ENCODE measurements at regions not wholly inside any gene's neighbourhood (a gene's known extent, or its start where the extent isn't known, plus 50 kb on each side); places are given as distances from the start of the nearest gene placed in this dataset.
"Not testable (repeated sequence)": the region's sequence is repeated elsewhere in the genome, so short reads cannot be mapped to it uniquely, and the experiment has no call there.

GRCh38 chr1:149218080-149218988 is 115.0 kb upstream of the NBPF9 start:
- H3K27me3 Mint-ChIP-seq, H3K36me3 Mint-ChIP-seq, H3K27ac Mint-ChIP-seq, H3K4me1 Mint-ChIP-seq, H3K4me3 Mint-ChIP-seq, H3K9me3 Mint-ChIP-seq: not testable (repeated sequence)

GRCh38 chr1:149219539-149219938 is 116.2 kb upstream of the NBPF9 start:
- not testable (repeated sequence) for H3K36me3 Mint-ChIP-seq, H3K27ac Mint-ChIP-seq, H3K27me3 Mint-ChIP-seq, H3K4me3 Mint-ChIP-seq, H3K9me3 Mint-ChIP-seq, H3K4me1 Mint-ChIP-seq

GRCh38 chr1:149220463-149221074 is 117.2 kb upstream of the NBPF9 start:
- not testable (repeated sequence) for H3K36me3 Mint-ChIP-seq, H3K4me1 Mint-ChIP-seq, H3K9me3 Mint-ChIP-seq, H3K27ac Mint-ChIP-seq, H3K4me3 Mint-ChIP-seq, H3K27me3 Mint-ChIP-seq

- not testable (repeated sequence) for H3K4me3 Mint-ChIP-seq, H3K27me3 Mint-ChIP-seq, H3K36me3 Mint-ChIP-seq, H3K4me1 Mint-ChIP-seq, H3K27ac Mint-ChIP-seq, H3K9me3 Mint-ChIP-seq
Measured at GRCh38 chr1:149227933-149228665, 124.7 kb upstream of the NBPF9 start.

GRCh38 chr1:149228672-149229585 is 125.6 kb upstream of the NBPF9 start:
- not testable (repeated sequence) for H3K4me1 Mint-ChIP-seq, H3K4me3 Mint-ChIP-seq, H3K27ac Mint-ChIP-seq, H3K27me3 Mint-ChIP-seq, H3K36me3 Mint-ChIP-seq, H3K9me3 Mint-ChIP-seq

GRCh38 chr1:149229813-149230212 is 126.5 kb upstream of the NBPF9 start:
- not testable (repeated sequence) for H3K4me3 Mint-ChIP-seq, H3K27ac Mint-ChIP-seq, H3K27me3 Mint-ChIP-seq, H3K4me1 Mint-ChIP-seq, H3K36me3 Mint-ChIP-seq, H3K9me3 Mint-ChIP-seq

- H3K9me3 Mint-ChIP-seq, H3K27ac Mint-ChIP-seq, H3K27me3 Mint-ChIP-seq, H3K4me1 Mint-ChIP-seq, H3K36me3 Mint-ChIP-seq, H3K4me3 Mint-ChIP-seq: not testable (repeated sequence)
Measured at GRCh38 chr1:149234926-149235914, 131.9 kb upstream of the NBPF9 start.

GRCh38 chr1:149237515-149237914 is 134.2 kb upstream of the NBPF9 start:
- not testable (repeated sequence) for H3K4me1 Mint-ChIP-seq, H3K9me3 Mint-ChIP-seq, H3K27ac Mint-ChIP-seq, H3K36me3 Mint-ChIP-seq, H3K27me3 Mint-ChIP-seq, H3K4me3 Mint-ChIP-seq

- H3K27me3 Mint-ChIP-seq, H3K4me3 Mint-ChIP-seq, H3K36me3 Mint-ChIP-seq, H3K27ac Mint-ChIP-seq, H3K9me3 Mint-ChIP-seq, H3K4me1 Mint-ChIP-seq: not testable (repeated sequence)
Measured at GRCh38 chr1:149239897-149240508, 136.7 kb upstream of the NBPF9 start.

- not testable (repeated sequence) for H3K9me3 Mint-ChIP-seq, H3K27ac Mint-ChIP-seq, H3K36me3 Mint-ChIP-seq
Measured at GRCh38 chr1:149240530-149240929, 137.2 kb upstream of the NBPF9 start.

GRCh38 chr1:149241272-149241671 is 137.9 kb upstream of the NBPF9 start:
- not testable (repeated sequence) for H3K4me1 Mint-ChIP-seq, H3K4me3 Mint-ChIP-seq, H3K27me3 Mint-ChIP-seq, H3K27ac Mint-ChIP-seq, H3K9me3 Mint-ChIP-seq, H3K36me3 Mint-ChIP-seq

More at GRCh38 chr1:149240530-149240929, 137.2 kb upstream of the NBPF9 start:
- H3K27me3 Mint-ChIP-seq, H3K4me1 Mint-ChIP-seq, H3K4me3 Mint-ChIP-seq: not testable (repeated sequence)

- not testable (repeated sequence) for H3K27ac Mint-ChIP-seq, H3K27me3 Mint-ChIP-seq, H3K36me3 Mint-ChIP-seq, H3K4me3 Mint-ChIP-seq, H3K9me3 Mint-ChIP-seq, H3K4me1 Mint-ChIP-seq
Measured at GRCh38 chr1:149243572-149243971, 140.2 kb upstream of the NBPF9 start.

GRCh38 chr1:149244621-149245020 is 141.3 kb upstream of the NBPF9 start:
- H3K4me3 Mint-ChIP-seq, H3K4me1 Mint-ChIP-seq, H3K36me3 Mint-ChIP-seq: not testable (repeated sequence)

GRCh38 chr1:149246212-149246611 is 142.9 kb upstream of the NBPF9 start:
- not testable (repeated sequence) for H3K36me3 Mint-ChIP-seq, H3K4me3 Mint-ChIP-seq, H3K4me1 Mint-ChIP-seq, H3K9me3 Mint-ChIP-seq, H3K27ac Mint-ChIP-seq, H3K27me3 Mint-ChIP-seq

More at GRCh38 chr1:149244621-149245020, 141.3 kb upstream of the NBPF9 start:
- not testable (repeated sequence) for H3K27ac Mint-ChIP-seq, H3K27me3 Mint-ChIP-seq, H3K9me3 Mint-ChIP-seq

Data from IgD-negative memory B cell (primary cell).